ENCODE measurements at regions not wholly inside any gene's neighbourhood (a gene's known extent, or its start where the extent isn't known, plus 50 kb on each side); places are given as distances from the start of the nearest gene placed in this dataset.

DNA sequence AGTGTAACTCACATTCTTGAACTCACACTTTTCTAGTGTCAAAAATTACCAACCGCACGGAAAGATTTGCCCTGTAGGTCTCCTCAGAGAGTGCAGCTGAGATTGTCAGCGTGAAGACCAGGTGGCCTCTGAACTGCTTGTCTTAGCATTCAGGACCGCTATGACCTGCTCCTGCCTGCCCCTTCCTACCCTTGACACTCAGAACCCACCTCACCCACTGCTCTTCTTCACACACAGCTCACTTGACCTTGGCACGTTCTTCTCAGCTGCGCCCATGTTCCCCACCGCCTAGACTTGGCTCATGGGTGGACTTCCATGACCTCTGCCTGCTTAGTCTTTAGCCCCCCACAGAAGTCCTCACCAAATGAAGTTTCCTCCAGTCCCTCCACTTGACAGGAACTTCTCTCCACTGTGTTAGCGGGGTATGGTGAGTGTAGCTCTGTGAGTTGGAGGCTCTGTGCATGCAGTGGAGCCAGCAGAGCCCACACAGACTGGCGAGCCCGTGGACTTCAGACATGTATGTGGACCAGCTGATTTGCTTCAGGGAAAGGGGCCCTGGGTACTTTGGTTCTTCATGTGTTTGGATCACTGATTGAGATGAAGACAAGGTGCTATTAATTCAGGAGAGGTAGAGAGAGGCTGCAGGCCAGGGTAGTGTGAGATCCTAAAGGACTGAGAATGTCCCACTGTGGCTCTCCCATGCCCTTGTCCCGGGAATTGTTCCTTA is 221.3 kb downstream of the OPA1 start:
- H3K4me2 ChIP-seq (ENCODE audit: low read length) = no peak overlapping the region
- no peak overlapping the region for H3K4me3 ChIP-seq (ENCODE audit: low read depth, low read length)
- H3K27me3 ChIP-seq (ENCODE audit: control insufficient read depth, insufficient read depth, low read length) = no peaks in the 10 kb centered on the region
- no peaks in the 10 kb centered on the region for H3K9me3 ChIP-seq (ENCODE audit: control insufficient read depth, low read length)
- H2AFZ ChIP-seq = no peak overlapping the region
- no peak overlapping the region for H3K27ac ChIP-seq
- no peaks in the 10 kb centered on the region for H3K79me2 ChIP-seq
- no peaks in the 10 kb centered on the region for H3K4me1 ChIP-seq
- no peak overlapping the region for H3K9ac ChIP-seq
- H3K36me3 ChIP-seq (ENCODE audit: control insufficient read depth, insufficient read depth, low read length) = no peaks in the 10 kb centered on the region
- TF ChIP-seq, protein P1, sequence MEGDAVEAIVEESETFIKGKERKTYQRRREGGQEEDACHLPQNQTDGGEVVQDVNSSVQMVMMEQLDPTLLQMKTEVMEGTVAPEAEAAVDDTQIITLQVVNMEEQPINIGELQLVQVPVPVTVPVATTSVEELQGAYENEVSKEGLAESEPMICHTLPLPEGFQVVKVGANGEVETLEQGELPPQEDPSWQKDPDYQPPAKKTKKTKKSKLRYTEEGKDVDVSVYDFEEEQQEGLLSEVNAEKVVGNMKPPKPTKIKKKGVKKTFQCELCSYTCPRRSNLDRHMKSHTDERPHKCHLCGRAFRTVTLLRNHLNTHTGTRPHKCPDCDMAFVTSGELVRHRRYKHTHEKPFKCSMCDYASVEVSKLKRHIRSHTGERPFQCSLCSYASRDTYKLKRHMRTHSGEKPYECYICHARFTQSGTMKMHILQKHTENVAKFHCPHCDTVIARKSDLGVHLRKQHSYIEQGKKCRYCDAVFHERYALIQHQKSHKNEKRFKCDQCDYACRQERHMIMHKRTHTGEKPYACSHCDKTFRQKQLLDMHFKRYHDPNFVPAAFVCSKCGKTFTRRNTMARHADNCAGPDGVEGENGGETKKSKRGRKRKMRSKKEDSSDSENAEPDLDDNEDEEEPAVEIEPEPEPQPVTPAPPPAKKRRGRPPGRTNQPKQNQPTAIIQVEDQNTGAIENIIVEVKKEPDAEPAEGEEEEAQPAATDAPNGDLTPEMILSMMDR (IDR thresholded peaks at IDR 0.05) = no peak

DNA sequence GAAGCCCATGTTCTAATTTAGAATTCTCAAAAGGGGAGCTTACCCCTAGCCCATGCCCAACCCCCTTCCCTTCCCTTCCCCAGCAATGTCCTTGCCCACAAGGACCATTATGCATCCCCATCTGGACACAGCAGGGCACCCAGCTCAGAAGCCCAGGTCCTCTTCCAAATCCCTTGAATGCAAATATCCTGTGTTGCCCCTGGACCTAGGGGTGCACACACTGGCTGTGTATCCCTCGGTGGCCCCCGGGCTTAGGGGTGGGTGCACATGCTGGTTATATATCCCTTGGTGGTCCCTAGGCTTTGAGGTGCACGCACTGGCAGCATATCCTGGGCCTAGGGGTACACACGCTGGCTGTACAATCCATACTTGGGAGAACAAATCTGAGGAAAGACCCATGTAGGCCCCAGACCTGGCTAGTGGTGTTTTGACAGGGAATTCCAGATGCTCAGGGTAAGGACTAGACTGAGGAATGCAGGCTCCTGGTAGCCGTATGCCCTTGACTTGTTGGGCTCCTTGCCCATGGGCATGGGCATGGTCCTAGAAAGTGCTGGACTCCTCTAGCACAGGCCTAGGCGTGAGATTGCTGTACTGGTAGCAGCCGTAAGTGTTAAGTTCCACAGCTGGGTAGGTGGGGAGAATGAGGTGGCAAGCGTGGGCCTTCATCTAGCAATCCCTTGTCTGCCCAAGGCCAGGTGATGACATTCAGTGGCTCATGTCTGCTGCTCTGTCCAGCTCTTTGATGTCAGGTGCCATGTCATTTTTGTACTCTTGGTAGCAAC is 222.4 kb downstream of the OPA1 start:
- H3K79me2 ChIP-seq = no peaks in the 10 kb centered on the region
- no peak overlapping the region for H3K9ac ChIP-seq
- H3K4me3 ChIP-seq (ENCODE audit: low read depth, low read length) = no peak overlapping the region
- TF ChIP-seq, protein P1 (IDR thresholded peaks at IDR 0.05) = no peak
- H3K9me3 ChIP-seq (ENCODE audit: control insufficient read depth, low read length) = no peaks in the 10 kb centered on the region
- H3K27me3 ChIP-seq (ENCODE audit: control insufficient read depth, insufficient read depth, low read length) = no peaks in the 10 kb centered on the region
- no peaks in the 10 kb centered on the region for H3K4me1 ChIP-seq
- no peak overlapping the region for H3K4me2 ChIP-seq (ENCODE audit: low read length)
- H3K36me3 ChIP-seq (ENCODE audit: control insufficient read depth, insufficient read depth, low read length) = no peaks in the 10 kb centered on the region
- no peak overlapping the region for H2AFZ ChIP-seq
- no peak overlapping the region for H3K27ac ChIP-seq

DNA sequence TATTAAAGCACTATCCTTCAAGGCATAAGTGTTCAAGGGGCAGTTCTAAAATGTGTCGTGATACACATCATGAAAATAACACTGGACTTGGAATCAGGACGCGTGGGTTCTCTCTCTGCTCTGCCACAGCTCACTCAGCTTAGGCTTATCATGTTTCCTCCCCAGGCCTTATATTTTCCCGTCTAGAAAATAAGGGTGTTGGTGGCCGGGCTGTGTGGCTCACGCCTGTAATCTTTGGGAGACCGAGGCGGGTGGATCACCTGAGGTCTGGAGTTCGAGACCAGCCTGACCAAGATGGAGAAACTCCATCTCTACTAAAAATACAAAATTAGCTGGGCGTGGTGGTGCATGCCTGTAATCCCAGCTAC is 223.0 kb downstream of the OPA1 start:
- TF ChIP-seq, protein P1 (IDR thresholded peaks at IDR 0.05) = no peak
- no peak overlapping the region for H3K4me2 ChIP-seq (ENCODE audit: low read length)
- no peaks in the 10 kb centered on the region for H3K79me2 ChIP-seq
- H3K4me3 ChIP-seq (ENCODE audit: low read depth, low read length) = no peak overlapping the region
- no peak overlapping the region for H2AFZ ChIP-seq
- H3K27ac ChIP-seq = no peak overlapping the region
- no peaks in the 10 kb centered on the region for H3K4me1 ChIP-seq
- H3K27me3 ChIP-seq (ENCODE audit: control insufficient read depth, insufficient read depth, low read length) = no peaks in the 10 kb centered on the region
- H3K36me3 ChIP-seq (ENCODE audit: control insufficient read depth, insufficient read depth, low read length) = no peaks in the 10 kb centered on the region
- no peaks in the 10 kb centered on the region for H3K9me3 ChIP-seq (ENCODE audit: control insufficient read depth, low read length)
- no peak overlapping the region for H3K9ac ChIP-seq

GRCh38 chr3:193816656-193817311 is 223.8 kb downstream of the OPA1 start:
- no peaks in the 10 kb centered on the region for H3K36me3 ChIP-seq (ENCODE audit: control insufficient read depth, insufficient read depth, low read length)
- peak overlapping the region; percentile 55 for H2AFZ ChIP-seq
- H3K9me3 ChIP-seq (ENCODE audit: control insufficient read depth, low read length) = no peaks in the 10 kb centered on the region
- H3K27me3 ChIP-seq (ENCODE audit: control insufficient read depth, insufficient read depth, low read length) = no peaks in the 10 kb centered on the region
- no peak overlapping the region for H3K9ac ChIP-seq
- H3K4me3 ChIP-seq (ENCODE audit: low read depth, low read length) = no peak overlapping the region
- H3K4me1 ChIP-seq = no peaks in the 10 kb centered on the region
- TF ChIP-seq, protein P1 (IDR thresholded peaks at IDR 0.05) = no peak
- no peak overlapping the region for H3K4me2 ChIP-seq (ENCODE audit: low read length)
- H3K27ac ChIP-seq = no peak overlapping the region
- H3K79me2 ChIP-seq = no peaks in the 10 kb centered on the region
